ENCODE measurements at regions not wholly inside any gene's neighbourhood (a gene's known extent, or its start where the extent isn't known, plus 50 kb on each side); places are given as distances from the start of the nearest gene placed in this dataset.

- TF ChIP-seq EZH2 (optimal IDR thresholded peaks at IDR 0.05; ENCODE audit: low read depth, low read length) (no peak), CTCF (IDR thresholded peaks at IDR 0.05; ENCODE audit: low read length) (no peak), EZH2phosphoT487 (IDR thresholded peaks at IDR 0.05; ENCODE audit: low read length) (no peak)
Observed at GRCh38 chr4:11698033-11698432, 269.3 kb upstream of the HS3ST1 start.
